Spinal cord (tissue), 9 donors: ENCODE measurements at regions not wholly inside any gene's neighbourhood (a gene's known extent, or its start where the extent isn't known, plus 50 kb on each side); places are given as distances from the start of the nearest gene placed in this dataset.

Experiments
- DNase-seq, 6 donors: peaks; one replicate each; pipeline versions ENCODE4 v3.0.0 to v3.0.0-alpha.2; 2013 to 2015; ENCODE audit warnings: low spot score in 6 of 6, low read depth in 4 of 6
- H3K27ac ChIP-seq: one replicate; pipeline ENCODE4 v1.5.1; 2013; ENCODE audit warnings: low read depth, low read length, control low read depth
- H3K27me3 ChIP-seq: one replicate; pipeline ENCODE4 v1.6.1; 2013; ENCODE audit warnings: low read length; ENCODE audit not compliant: control insufficient read depth, insufficient read depth
- H3K36me3 ChIP-seq: one replicate; pipeline ENCODE4 v1.6.1; 2013; ENCODE audit warnings: low read length; ENCODE audit not compliant: control insufficient read depth, insufficient read depth
- H3K4me1 ChIP-seq: one replicate; pipeline ENCODE4 v1.6.1; 2013; ENCODE audit warnings: low read length; ENCODE audit not compliant: control insufficient read depth, insufficient read depth
- H3K4me3 ChIP-seq: one replicate; pipeline ENCODE4 v1.5.1; 2013; ENCODE audit warnings: low read depth, low read length, control low read depth
- H3K9me3 ChIP-seq: one replicate; pipeline ENCODE4 v1.6.1; 2013; ENCODE audit warnings: low read length; ENCODE audit not compliant: control insufficient read depth, insufficient read depth
- WGBS: methylation state at CpG from one replicate; pipeline ENCODE4 v1.1.5; 2013; ENCODE audit warnings: missing lambda C conversion rate; ENCODE audit not compliant: insufficient coverage; 5-methylcytosine and 5-hydroxymethylcytosine counted together
- donor health status: healthy.

GRCh38 chr14:87449016-87449415, 544.0 kb downstream of the GALC start:
- Histone ChIP-seq H3K4me1 (no peaks in the 10 kb centered on the region), H3K27ac (no peak overlapping the region), H3K27me3 (no peaks in the 10 kb centered on the region), H3K4me3 (no peak overlapping the region), H3K36me3 (no peaks in the 10 kb centered on the region), H3K9me3 (no peaks in the 10 kb centered on the region)
- no peak for DNase-seq

- H3K36me3 ChIP-seq: no peaks in the 10 kb centered on the region
- no peaks in the 10 kb centered on the region for H3K9me3 ChIP-seq
- no peaks in the 10 kb centered on the region for H3K4me1 ChIP-seq
- H3K27me3 ChIP-seq: no peaks in the 10 kb centered on the region
- no peak for DNase-seq
- no peak overlapping the region for H3K27ac ChIP-seq
- H3K4me3 ChIP-seq: no peak overlapping the region
Measured at GRCh38 chr14:87443787-87444186, 549.2 kb downstream of the GALC start.

GRCh38 chr14:87443039-87443438, 549.9 kb downstream of the GALC start:
- H3K27me3 ChIP-seq: no peaks in the 10 kb centered on the region
- no peaks in the 10 kb centered on the region for H3K4me1 ChIP-seq
- 95% methylated on average over 1 of the region's 1 CpG for WGBS
- H3K4me3 ChIP-seq: no peak overlapping the region
- H3K27ac ChIP-seq: no peak overlapping the region
- H3K36me3 ChIP-seq: no peaks in the 10 kb centered on the region
- H3K9me3 ChIP-seq: no peaks in the 10 kb centered on the region
- DNase-seq: no peak

GRCh38 chr14:87437158-87437557, 555.8 kb downstream of the GALC start:
- Histone ChIP-seq H3K27me3 (no peaks in the 10 kb centered on the region), H3K4me1 (no peaks in the 10 kb centered on the region), H3K9me3 (no peaks in the 10 kb centered on the region), H3K27ac (no peak overlapping the region), H3K36me3 (no peaks in the 10 kb centered on the region), H3K4me3 (no peak overlapping the region)
- 100% methylated on average over 1 of the region's 2 CpGs for WGBS
- no peak for DNase-seq

GRCh38 chr14:87434680-87435079, 558.3 kb downstream of the GALC start:
- Histone ChIP-seq H3K36me3 (no peaks in the 10 kb centered on the region), H3K4me3 (no peak overlapping the region), H3K9me3 (no peaks in the 10 kb centered on the region), H3K27me3 (no peaks in the 10 kb centered on the region), H3K4me1 (no peaks in the 10 kb centered on the region), H3K27ac (no peak overlapping the region)
- WGBS: no CpG with 5 or more reads among the region's 1 CpG
- DNase-seq: no peak

GRCh38 chr14:87434011-87434410, 559.0 kb downstream of the GALC start:
- no peaks in the 10 kb centered on the region for H3K4me1 ChIP-seq
- H3K9me3 ChIP-seq: no peaks in the 10 kb centered on the region
- no peaks in the 10 kb centered on the region for H3K36me3 ChIP-seq
- H3K27ac ChIP-seq: no peak overlapping the region
- no peak for DNase-seq
- no peak overlapping the region for H3K4me3 ChIP-seq
- H3K27me3 ChIP-seq: no peaks in the 10 kb centered on the region
- no CpG with 5 or more reads among the region's 1 CpG for WGBS

GRCh38 chr14:87432698-87433097, 560.3 kb downstream of the GALC start:
- Histone ChIP-seq H3K4me1 (no peaks in the 10 kb centered on the region), H3K27ac (no peak overlapping the region), H3K4me3 (no peak overlapping the region), H3K9me3 (no peaks in the 10 kb centered on the region), H3K36me3 (no peaks in the 10 kb centered on the region), H3K27me3 (no peaks in the 10 kb centered on the region)
- no peak for DNase-seq
- WGBS: 95% methylated on average over 3 of the region's 6 CpGs

GRCh38 chr14:87430810-87431209, 562.2 kb downstream of the GALC start:
- Histone ChIP-seq H3K27me3 (no peaks in the 10 kb centered on the region), H3K27ac (no peak overlapping the region), H3K36me3 (no peaks in the 10 kb centered on the region), H3K4me1 (no peaks in the 10 kb centered on the region), H3K4me3 (no peak overlapping the region), H3K9me3 (no peaks in the 10 kb centered on the region)
- no peak for DNase-seq

- Histone ChIP-seq H3K27me3 (no peaks in the 10 kb centered on the region), H3K4me3 (no peak overlapping the region), H3K27ac (no peak overlapping the region), H3K9me3 (peaks cover 2% of the 10 kb centered on the region), H3K4me1 (no peaks in the 10 kb centered on the region), H3K36me3 (no peaks in the 10 kb centered on the region)
- 91% methylated on average over 3 of the region's 7 CpGs for WGBS
- peak in 1 of 6 donors; percentile 49 for DNase-seq
Measured at GRCh38 chr14:87430214-87430613, 562.8 kb downstream of the GALC start.

GRCh38 chr14:87419925-87420324, 573.1 kb downstream of the GALC start:
- Histone ChIP-seq H3K27ac (no peak overlapping the region), H3K36me3 (no peaks in the 10 kb centered on the region), H3K9me3 (peaks cover 2% of the 10 kb centered on the region), H3K4me1 (no peaks in the 10 kb centered on the region), H3K4me3 (no peak overlapping the region), H3K27me3 (no peaks in the 10 kb centered on the region)
- WGBS: no CpG with 5 or more reads among the region's 2 CpGs
- DNase-seq: no peak

GRCh38 chr14:87411370-87411769, 581.6 kb downstream of the GALC start:
- no peaks in the 10 kb centered on the region for H3K4me1 ChIP-seq
- H3K27ac ChIP-seq: no peak overlapping the region
- H3K36me3 ChIP-seq: no peaks in the 10 kb centered on the region
- no peak for DNase-seq
- H3K4me3 ChIP-seq: no peak overlapping the region
- H3K9me3 ChIP-seq: no peaks in the 10 kb centered on the region
- 80% methylated on average over 3 of the region's 3 CpGs for WGBS
- no peaks in the 10 kb centered on the region for H3K27me3 ChIP-seq
